Dermis microvascular lymphatic vessel endothelial cell (primary cell): ENCODE measurements at regions not wholly inside any gene's neighbourhood (a gene's known extent, or its start where the extent isn't known, plus 50 kb on each side); places are given as distances from the start of the nearest gene placed in this dataset.
"Not testable (repeated sequence)": the region's sequence is repeated elsewhere in the genome, so short reads cannot be mapped to it uniquely, and the experiment has no call there.

Experiments used
- DNase-seq, 2 donors: peaks; one replicate each; pipeline versions ENCODE4 v3.0.0 to v3.0.0-alpha.2; 2010; ENCODE audit warnings: low read depth in 2 of 2

- no peak for DNase-seq
These were observed 177.9 kb downstream of the GALC start for GRCh38 chr14:87815121-87815520.

GRCh38 chr14:87813686-87814085, 179.3 kb downstream of the GALC start:
- no peak for DNase-seq

- DNase-seq: no peak
These were observed 179.8 kb downstream of the GALC start for GRCh38 chr14:87813211-87813610.

- DNase-seq: no peak
These were observed 181.7 kb downstream of the GALC start for GRCh38 chr14:87811246-87811645.

- no peak for DNase-seq
These were observed 182.3 kb downstream of the GALC start for GRCh38 chr14:87810711-87811110.

GRCh38 chr14:87809261-87809660, 183.7 kb downstream of the GALC start:
- DNase-seq: no peak

- peak; percentile 9 to 30 for DNase-seq
These were observed 187.7 kb downstream of the GALC start for GRCh38 chr14:87805315-87805723.

- DNase-seq: no peak
These were observed 192.8 kb downstream of the GALC start for GRCh38 chr14:87800216-87800615.

GRCh38 chr14:87799400-87799799, 193.6 kb downstream of the GALC start:
- no peak for DNase-seq

- DNase-seq: no peak
These were observed 196.0 kb downstream of the GALC start for GRCh38 chr14:87797001-87797400.

GRCh38 chr14:87794561-87794960, 198.4 kb downstream of the GALC start:
- DNase-seq: no peak

- DNase-seq: no peak
These were observed 207.1 kb downstream of the GALC start for GRCh38 chr14:87785897-87786296.

- no peak for DNase-seq
These were observed 208.6 kb downstream of the GALC start for GRCh38 chr14:87784386-87784785.

GRCh38 chr14:87783071-87783470, 209.9 kb downstream of the GALC start:
- DNase-seq: no peak

- no peak for DNase-seq
These were observed 220.1 kb downstream of the GALC start for GRCh38 chr14:87772854-87773253.

GRCh38 chr14:87767567-87767901, 225.4 kb downstream of the GALC start:
- no peak for DNase-seq

- no peak for DNase-seq
These were observed 234.1 kb downstream of the GALC start for GRCh38 chr14:87758876-87759275.

- no peak for DNase-seq
These were observed 236.3 kb downstream of the GALC start for GRCh38 chr14:87756661-87757060.

- no peak for DNase-seq
These were observed 238.3 kb downstream of the GALC start for GRCh38 chr14:87754520-87755223.

GRCh38 chr14:87748558-87748957, 244.4 kb downstream of the GALC start:
- no peak for DNase-seq

GRCh38 chr14:87745507-87746118, 247.4 kb downstream of the GALC start:
- DNase-seq: peak; percentile 2 to 12

GRCh38 chr14:87734577-87735360, 258.2 kb downstream of the GALC start:
- DNase-seq: not testable (repeated sequence)

- DNase-seq: not testable (repeated sequence)
These were observed 259.9 kb downstream of the GALC start for GRCh38 chr14:87733115-87733514.
